CD4-positive, alpha-beta T cell (primary cell): ENCODE measurements at regions not wholly inside any gene's neighbourhood (a gene's known extent, or its start where the extent isn't known, plus 50 kb on each side); places are given as distances from the start of the nearest gene placed in this dataset.
"Not testable (repeated sequence)": the region's sequence is repeated elsewhere in the genome, so short reads cannot be mapped to it uniquely, and the experiment has no call there.

Experiments
- ATAC-seq: fragments of 200-7000 bp; cut with Tn5 transposase; one replicate; pipeline ENCODE4 v1.10.0; 2022; ENCODE audit warnings: mild to moderate bottlenecking; ENCODE audit not compliant: poor library complexity
- CTCF ChIA-PET: fragments of 350-600 bp; sonication (Branson Sonifier 250); formaldehyde crosslinking; loops from one replicate; lab custom pipeline; 2021; ENCODE audit warnings: antibody characterized with exemption, inconsistent platforms; lab: Charles Lee
- POLR2A ChIA-PET: fragments of 350-600 bp; sonication (Branson Sonifier 250); formaldehyde crosslinking; loops from one replicate; lab custom pipeline; 2021; ENCODE audit warnings: antibody characterized with exemption, inconsistent platforms; lab: Charles Lee
- DNase-seq, 14 experiments: peaks; one replicate each; pipeline ENCODE4 v3.0.0-alpha.2; 2013 to 2020; ENCODE audit warnings: mixed read lengths in 2 of 14
- H3K27ac ChIP-seq, 2 donors: one replicate each; pipeline versions ENCODE4 v1.5.1 to v1.7.0; 2013; ENCODE audit warnings: low read length in 2 of 2, low read depth in 1 of 2, mild to moderate bottlenecking in 1 of 2
- H3K27me3 ChIP-seq, 2 experiments: 1 replicate in 1 of 2; 2 replicates in 1 of 2; pipeline versions ENCODE4 v1.6.1 to v1.7.0; 2013; ENCODE audit warnings: low read length in 2 of 2, control low read depth in 1 of 2, mild to moderate bottlenecking in 1 of 2, moderate library complexity in 1 of 2; ENCODE audit not compliant: insufficient read depth in 2 of 2, control insufficient read depth in 1 of 2
- H3K36me3 ChIP-seq: one replicate; pipeline ENCODE4 v1.6.1; 2013; ENCODE audit warnings: low read length, control low read depth; ENCODE audit not compliant: insufficient read depth
- H3K4me1 ChIP-seq: one replicate; pipeline ENCODE4 v1.6.1; 2013; ENCODE audit warnings: low read length, control low read depth; ENCODE audit not compliant: insufficient read depth
- H3K4me3 ChIP-seq: one replicate; pipeline ENCODE4 v1.5.1; 2013; ENCODE audit warnings: mild to moderate bottlenecking, low read length, moderate library complexity
- H3K9me3 ChIP-seq, 2 experiments: 1 replicate in 1 of 2; 2 replicates in 1 of 2; pipeline versions ENCODE4 v1.6.1 to v1.7.0; 2013; ENCODE audit warnings: low read length in 2 of 2, mild to moderate bottlenecking in 2 of 2, control low read depth in 1 of 2, moderate library complexity in 1 of 2; ENCODE audit not compliant: control insufficient read depth in 1 of 2, insufficient read depth in 1 of 2
- H3K27ac Mint-ChIP-seq: one replicate; pipeline ENCODE4 v1.8.0; 2020; ENCODE audit warnings: mixed read lengths
- H3K27me3 Mint-ChIP-seq: one replicate; pipeline ENCODE4 v1.8.0; 2021; ENCODE audit warnings: mixed read lengths
- H3K36me3 Mint-ChIP-seq: one replicate; pipeline ENCODE4 v1.8.0; 2021; ENCODE audit warnings: low read depth, mixed read lengths
- H3K4me1 Mint-ChIP-seq: one replicate; pipeline ENCODE4 v1.8.0; 2021; ENCODE audit warnings: low read depth, mixed read lengths
- H3K4me3 Mint-ChIP-seq: one replicate; pipeline ENCODE4 v1.8.0; 2020; ENCODE audit warnings: mild to moderate bottlenecking, mixed read lengths
- H3K9me3 Mint-ChIP-seq: one replicate; pipeline ENCODE4 v1.8.0; 2020; ENCODE audit warnings: mixed read lengths
- CTCF ChIP-seq: fragments of 200-600 bp; IDR thresholded peaks from one replicate; pipeline ENCODE4 v1.8.0; 2022; ENCODE audit warnings: antibody characterized with exemption, mild to moderate bottlenecking
- intact Hi-C, 2 experiments: fragments of 100-400 bp; cut with DNase I in 1 of 2; cut with micrococcal nuclease in 1 of 2; formaldehyde crosslinking; loops; one replicate each; pipeline versions ENCODE4 v1.15.1 to v1.9.0; 2023 to 2025; cut with DNase I, micrococcal nuclease

- no peak for TF ChIP-seq CTCF
- H3K4me3 ChIP-seq, result no peak overlapping the region
- Mint-ChIP-seq H3K4me3 (no peak overlapping the region), H3K9me3 (peaks cover 4% of the 10 kb centered on the region), H3K4me1 (no peaks in the 10 kb centered on the region), H3K27me3 (peaks cover 30% of the 10 kb centered on the region), H3K36me3 (no peaks in the 10 kb centered on the region), H3K27ac (no peak overlapping the region)
- H3K27ac ChIP-seq, result no peak overlapping the region
- peaks cover 0 to 7% of the 10 kb centered on the region in 2 experiments for H3K27me3 ChIP-seq
- peaks cover 3 to 4% of the 10 kb centered on the region in 2 experiments for H3K9me3 ChIP-seq
- no peaks in the 10 kb centered on the region for H3K4me1 ChIP-seq
- ChIA-PET POLR2A (no interaction called here), CTCF (no interaction called here)
- no peaks in the 10 kb centered on the region for H3K36me3 ChIP-seq
- no peak for DNase-seq
- ATAC-seq, result no peak
- intact Hi-C loops, result no loop called here
Observed at GRCh38 chr12:13405961-13406703, 209.6 kb downstream of the EMP1 start.

- Histone ChIP-seq H3K27me3 (peaks cover 0 to 7% of the 10 kb centered on the region in 2 experiments), H3K36me3 (no peaks in the 10 kb centered on the region), H3K4me3 (no peak overlapping the region), H3K4me1 (no peaks in the 10 kb centered on the region), H3K27ac (no peak overlapping the region), H3K9me3 (peaks cover 0 to 4% of the 10 kb centered on the region in 2 experiments)
- ATAC-seq, result no peak
- H3K27ac Mint-ChIP-seq, result no peak overlapping the region
- peaks cover 30% of the 10 kb centered on the region for H3K27me3 Mint-ChIP-seq
- H3K4me3 Mint-ChIP-seq, result no peak overlapping the region
- no peaks in the 10 kb centered on the region for H3K9me3 Mint-ChIP-seq
- ChIA-PET POLR2A (no interaction called here), CTCF (no interaction called here)
- intact Hi-C loops, result no loop called here
- no peak for TF ChIP-seq CTCF
- no peaks in the 10 kb centered on the region for H3K4me1 Mint-ChIP-seq
- H3K36me3 Mint-ChIP-seq, result no peaks in the 10 kb centered on the region
- no peak for DNase-seq
Observed at GRCh38 chr12:13404631-13405473, 208.3 kb downstream of the EMP1 start.

DNA sequence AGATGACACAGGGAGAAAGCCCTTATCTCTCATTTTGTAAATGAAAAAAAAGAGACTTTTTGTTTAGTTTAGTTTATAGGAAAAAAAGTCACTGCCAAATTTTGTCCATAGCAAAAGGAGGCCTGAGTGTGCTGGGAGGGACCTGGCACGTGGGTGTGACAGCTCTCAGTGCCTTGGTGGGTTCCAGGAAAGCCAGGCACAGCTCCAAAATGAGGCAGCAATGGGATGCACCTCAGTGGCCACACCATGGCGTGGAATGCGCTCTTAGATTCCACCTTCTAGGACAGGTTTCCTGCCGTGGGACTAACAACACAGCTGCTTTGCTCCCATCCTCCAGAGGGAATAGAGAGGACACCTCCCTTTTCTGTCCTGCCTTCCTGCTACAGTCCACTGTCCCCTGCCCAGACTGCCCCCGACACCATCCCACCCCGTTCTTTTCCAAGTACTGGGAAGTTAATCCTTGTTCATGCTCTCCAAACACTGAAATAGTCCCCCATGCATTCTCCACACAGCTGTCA is 207.6 kb downstream of the EMP1 start:
- DNase-seq, result no peak
- Mint-ChIP-seq H3K27me3 (peaks cover 30% of the 10 kb centered on the region), H3K4me3 (no peak overlapping the region), H3K27ac (no peak overlapping the region), H3K9me3 (no peaks in the 10 kb centered on the region), H3K4me1 (no peaks in the 10 kb centered on the region), H3K36me3 (no peaks in the 10 kb centered on the region)
- Histone ChIP-seq H3K4me1 (no peaks in the 10 kb centered on the region), H3K9me3 (peaks cover 0 to 4% of the 10 kb centered on the region in 2 experiments), H3K4me3 (no peak overlapping the region), H3K27me3 (peaks cover 0 to 7% of the 10 kb centered on the region in 2 experiments), H3K36me3 (no peaks in the 10 kb centered on the region), H3K27ac (no peak overlapping the region)
- no peak for ATAC-seq
- POLR2A ChIA-PET, result no interaction called here
- intact Hi-C loops, result no loop called here
- TF ChIP-seq CTCF, result no peak
- CTCF ChIA-PET, result no interaction called here

DNA sequence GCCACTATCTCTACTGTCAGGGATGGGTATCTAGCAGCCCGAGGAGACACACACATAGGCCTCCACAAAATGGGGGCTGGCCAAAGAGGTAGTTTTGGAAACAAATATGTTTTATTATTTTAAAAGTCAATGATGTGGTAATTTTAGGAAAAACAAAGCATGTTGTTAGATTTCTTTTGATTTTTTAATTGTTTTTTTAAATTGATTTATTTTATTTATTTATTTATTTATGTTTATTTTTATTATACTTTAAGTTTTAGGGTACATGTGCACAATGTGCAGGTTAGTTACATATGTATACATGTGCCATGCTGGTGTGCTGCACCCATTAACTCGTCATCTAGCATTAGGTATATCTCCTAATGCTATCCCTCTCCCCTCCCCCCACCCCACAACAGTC is 194.8 kb downstream of the EMP1 start:
- POLR2A ChIA-PET, intact Hi-C loops, ATAC-seq, H3K36me3 Mint-ChIP-seq, H3K27ac Mint-ChIP-seq, H3K4me3 ChIP-seq, H3K9me3 Mint-ChIP-seq, H3K4me1 Mint-ChIP-seq, H3K4me1 ChIP-seq, H3K9me3 ChIP-seq, H3K27ac ChIP-seq, DNase-seq, H3K27me3 ChIP-seq, CTCF ChIA-PET, H3K4me3 Mint-ChIP-seq, H3K36me3 ChIP-seq: not testable (repeated sequence)
- peaks cover 18% of the 10 kb centered on the region for H3K27me3 Mint-ChIP-seq
